ENCODE measurements at regions not wholly inside any gene's neighbourhood (a gene's known extent, or its start where the extent isn't known, plus 50 kb on each side); places are given as distances from the start of the nearest gene placed in this dataset.

DNA sequence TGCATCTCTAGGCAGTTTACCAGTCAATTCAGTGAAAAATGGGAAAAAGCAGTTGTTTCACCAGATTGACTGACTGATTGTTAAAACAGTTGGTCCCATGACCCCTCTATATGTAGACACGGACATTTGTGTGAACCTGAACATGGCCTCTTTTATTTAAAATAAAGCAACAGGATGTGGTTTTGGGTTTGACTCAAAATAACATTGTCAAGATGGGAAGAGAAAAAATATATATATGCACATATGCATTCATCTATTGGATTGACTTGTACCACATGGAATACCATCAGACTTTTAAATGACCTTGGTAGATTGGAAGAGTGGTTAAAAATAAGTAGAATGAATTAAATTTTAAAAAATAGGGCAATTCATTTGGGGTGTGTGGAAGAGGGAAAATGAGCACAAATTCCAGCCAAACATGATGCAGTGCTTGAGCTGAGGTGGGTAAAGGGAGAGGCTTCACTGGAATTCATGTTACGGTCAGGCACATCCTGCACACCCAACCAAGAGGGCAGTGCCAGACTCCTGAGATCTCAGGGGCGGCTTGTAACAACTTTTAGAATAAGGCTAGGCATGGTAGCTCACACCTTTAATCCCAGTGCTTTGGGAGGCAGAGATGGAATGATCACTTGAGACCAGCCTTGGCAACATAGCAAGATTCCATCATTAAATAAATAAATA lies 560.7 kb upstream of the TENM3 start:
- peak; percentile 35 for DNase-seq (ENCODE audit: low read depth)

DNA sequence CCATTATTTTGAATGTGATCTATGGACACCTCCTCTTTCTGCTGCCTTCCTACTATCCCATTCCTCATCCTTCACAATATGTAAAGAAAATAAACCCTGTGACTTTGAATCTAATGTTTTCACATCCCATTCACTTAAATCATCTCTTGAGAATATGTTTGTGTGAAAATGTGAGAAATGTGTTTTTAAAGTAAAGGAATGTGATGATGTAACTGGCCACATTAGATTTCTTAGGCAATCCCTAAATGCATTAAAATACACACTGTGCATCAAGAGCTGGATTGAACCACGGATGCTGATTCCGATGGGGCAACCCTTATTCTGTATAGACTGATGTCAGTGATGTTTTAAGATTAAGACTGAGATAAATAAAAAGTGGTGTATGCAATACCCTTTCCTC lies 558.9 kb upstream of the TENM3 start:
- DNase-seq (ENCODE audit: low read depth): peak; percentile 42

DNA sequence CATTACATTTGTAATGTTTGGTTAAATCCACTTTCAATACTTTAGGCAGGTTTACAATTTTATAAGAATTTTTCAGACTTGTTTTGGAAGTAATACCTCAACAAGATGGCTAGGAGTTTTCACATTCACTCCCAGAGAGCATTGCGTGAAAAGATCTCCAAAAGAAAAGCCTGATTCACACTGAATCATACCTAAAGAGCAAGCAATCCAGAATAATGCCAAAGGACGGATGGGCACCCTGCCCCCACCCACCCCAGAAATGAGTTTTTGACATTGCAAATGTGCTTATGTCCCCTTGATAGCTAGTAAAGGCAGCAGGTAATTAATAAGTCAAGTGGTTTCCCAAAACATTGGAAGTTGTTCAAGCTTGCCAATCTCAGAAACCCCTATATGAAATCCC lies 557.7 kb upstream of the TENM3 start:
- peak; percentile 73 for DNase-seq (ENCODE audit: low read depth)

DNA sequence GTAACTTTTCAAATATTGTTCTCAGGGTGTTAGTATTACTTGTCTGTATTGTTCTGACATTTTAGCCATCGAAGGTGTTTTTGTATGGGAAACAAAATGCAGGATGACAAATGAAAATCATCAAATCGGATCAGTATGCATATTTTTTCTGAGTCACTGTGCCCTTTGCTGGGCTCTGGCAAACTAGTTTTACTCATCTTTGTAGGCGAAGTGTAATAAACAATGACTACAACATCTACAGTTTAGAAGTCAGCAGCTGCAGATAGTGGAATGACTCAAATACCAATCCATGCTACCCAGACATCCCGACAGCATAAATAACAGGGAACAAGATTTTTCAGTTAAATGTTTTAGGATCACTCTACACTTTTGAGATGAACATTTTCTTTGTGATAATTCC lies 557.3 kb upstream of the TENM3 start:
- DNase-seq (ENCODE audit: low read depth): peak; percentile 85

DNA sequence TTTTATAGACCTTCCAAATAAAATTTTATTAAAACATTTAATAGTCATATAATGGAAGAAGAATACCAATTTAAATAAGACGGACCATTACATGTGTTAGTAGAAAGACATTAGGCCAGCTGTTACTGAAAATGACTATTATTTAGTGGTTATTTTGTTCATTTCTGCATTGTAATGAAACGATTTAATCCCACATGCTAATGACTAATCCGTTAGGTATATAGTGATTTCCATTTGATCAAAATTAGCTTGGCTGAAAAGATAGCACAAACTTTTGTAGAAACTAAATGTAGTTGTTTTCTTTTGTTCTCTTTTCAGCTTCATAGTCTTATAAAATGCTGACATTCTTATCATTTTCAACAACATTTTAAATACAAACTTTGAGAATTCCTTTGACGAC lies 556.1 kb upstream of the TENM3 start:
- DNase-seq (ENCODE audit: low read depth): no peak

DNA sequence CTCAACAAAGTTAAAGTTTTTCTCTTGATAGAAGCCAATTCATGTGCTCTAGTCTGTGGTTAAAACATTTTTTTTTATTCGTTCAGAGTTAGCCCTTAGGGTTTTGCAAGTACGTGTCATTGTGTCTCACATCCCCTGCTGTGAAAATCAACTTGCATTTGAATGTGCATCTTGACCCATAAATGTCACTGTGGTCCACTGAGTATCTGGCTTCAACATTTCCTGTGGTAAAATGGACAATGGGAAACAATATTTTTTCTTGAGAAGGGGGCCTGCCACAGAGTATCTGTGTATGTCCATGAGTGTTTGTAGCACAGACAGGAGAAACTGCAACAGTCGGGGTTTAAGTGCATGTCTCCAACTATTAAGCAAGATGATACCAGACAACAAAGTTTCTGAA lies 554.8 kb upstream of the TENM3 start:
- DNase-seq (ENCODE audit: low read depth): peak; percentile 76

DNA sequence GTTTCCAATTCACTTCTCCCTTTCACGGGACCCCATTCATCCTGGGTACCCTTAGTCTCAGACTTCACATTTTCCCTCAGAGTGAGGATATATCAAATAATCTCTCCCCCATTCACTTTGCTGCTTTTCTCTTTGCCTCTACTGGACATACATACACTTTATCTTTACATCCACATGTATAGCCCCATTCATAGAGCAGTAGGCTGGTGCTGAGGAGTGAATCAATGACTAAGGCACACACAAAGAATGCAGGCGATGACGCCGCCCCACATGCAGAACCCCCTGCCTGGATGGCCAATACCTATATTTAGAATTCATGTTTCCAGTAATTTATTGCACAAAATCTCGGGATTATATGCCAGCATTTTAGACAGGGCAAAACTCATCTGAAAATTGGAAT lies 554.3 kb upstream of the TENM3 start:
- DNase-seq (ENCODE audit: low read depth): peak; percentile 42

DNA sequence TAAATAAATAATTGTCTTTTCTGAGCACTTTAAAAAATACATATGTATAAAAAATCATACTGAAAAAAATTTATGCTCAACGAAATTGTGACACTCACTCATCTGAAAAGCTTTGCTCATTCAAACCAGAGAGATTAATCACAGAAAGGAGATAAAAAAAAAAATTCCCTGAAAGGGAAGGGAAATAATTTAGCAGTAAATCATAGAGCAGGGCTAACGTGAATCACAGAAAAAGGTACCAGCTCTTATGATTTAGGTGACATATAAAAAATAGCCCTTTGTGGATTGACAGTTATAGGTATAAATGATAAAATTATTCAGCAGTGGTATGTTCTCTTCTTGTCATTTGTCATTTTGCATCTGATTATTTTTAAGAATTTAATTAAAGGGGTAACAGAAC lies 552.7 kb upstream of the TENM3 start:
- DNase-seq (ENCODE audit: low read depth): peak; percentile 37

DNA sequence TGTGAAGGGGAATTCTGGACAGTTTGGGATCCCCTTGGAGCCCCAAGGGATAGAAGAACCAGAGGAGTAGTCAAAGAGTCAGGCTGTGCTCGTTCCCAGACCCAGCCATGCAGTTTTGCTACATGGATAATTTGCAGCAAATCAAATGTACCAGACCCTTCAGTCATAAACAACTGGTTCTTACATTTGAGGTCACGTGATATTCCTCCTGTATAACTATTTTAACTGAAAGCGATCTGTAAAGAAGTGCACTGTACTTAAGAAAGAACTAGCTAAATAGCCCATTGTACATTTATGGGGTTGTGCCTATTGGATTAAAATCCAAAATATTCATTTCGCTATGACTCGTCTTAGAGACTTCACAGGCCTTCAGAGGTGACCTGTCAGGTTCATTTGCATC lies 550.2 kb upstream of the TENM3 start:
- DNase-seq (ENCODE audit: low read depth): no peak

DNA sequence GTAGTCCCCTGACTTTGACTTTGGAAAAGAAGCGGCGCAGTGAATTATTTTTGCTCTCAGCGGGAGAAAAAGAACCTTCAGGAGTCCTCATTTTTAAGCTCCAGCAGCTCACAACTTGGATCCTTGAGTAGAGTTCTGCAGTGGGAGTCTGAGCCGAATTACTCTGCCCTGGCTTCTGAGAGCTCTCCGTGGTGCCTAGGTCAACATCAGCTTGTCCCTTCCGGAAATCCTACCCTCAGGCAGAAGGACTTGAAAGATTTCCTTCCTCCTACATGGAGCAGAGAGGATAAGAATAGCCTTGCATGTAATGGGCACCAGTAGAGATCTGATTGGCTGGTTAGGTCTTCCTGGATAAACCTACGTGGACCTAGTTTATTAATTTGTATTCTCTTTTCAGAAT lies 549.7 kb upstream of the TENM3 start:
- DNase-seq (ENCODE audit: low read depth): no peak

DNA sequence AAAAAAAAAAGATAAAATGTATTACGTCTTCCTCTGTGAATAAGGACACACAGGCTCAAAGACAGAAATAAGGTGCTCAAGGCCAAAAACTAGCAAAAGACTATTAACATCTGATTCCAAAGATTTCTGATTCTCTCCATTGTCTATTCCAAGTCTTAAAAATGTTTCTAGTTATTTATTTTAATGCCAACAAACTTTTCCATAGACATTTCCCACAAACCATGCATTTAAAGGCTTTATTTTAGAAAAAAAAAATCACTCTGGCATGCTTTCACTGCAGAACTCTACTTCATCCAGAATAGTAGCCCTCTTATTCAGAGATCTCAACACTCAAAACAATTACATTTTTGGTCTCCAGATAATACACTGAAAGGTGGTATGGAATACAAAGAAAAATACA lies 545.0 kb upstream of the TENM3 start:
- no peak for DNase-seq (ENCODE audit: low read depth)

DNA sequence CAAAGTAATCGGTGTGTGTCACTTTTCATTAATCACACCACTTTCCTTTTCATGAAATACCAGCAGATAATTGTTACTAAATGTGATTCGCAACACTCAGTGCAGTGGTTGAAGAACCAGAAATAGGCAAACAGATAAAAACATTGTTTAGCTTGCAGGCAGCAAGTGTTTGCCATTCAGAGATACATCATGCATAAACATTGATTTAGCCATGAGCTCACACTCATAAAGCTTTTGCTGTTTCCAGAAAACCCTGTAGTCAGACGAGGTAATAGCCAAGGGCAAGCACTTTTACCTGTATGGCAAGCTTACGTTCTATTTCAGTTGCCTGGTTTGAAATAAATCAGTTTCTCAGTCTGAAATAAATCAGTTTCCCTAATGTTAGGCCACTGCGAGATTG lies 542.0 kb upstream of the TENM3 start:
- no peak for DNase-seq (ENCODE audit: low read depth)

DNA sequence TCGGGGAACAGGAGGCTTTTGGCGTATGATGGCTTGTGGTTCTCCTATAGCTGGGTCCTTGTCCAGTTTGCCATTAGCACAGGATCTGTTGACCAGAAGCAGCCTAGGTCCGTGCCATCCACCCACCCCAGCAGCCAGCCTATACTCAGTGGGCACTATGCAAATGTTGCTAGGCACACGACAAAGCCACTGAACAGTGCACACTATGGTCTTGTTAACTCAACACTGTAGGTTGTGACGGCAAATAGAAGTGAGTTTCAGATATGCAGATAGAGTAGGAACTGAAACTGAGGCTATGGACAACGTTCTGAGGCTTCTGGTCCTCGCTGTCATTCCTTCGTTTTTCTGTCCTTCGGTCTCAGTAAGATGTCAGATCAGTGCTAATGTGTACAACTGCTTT lies 541.3 kb upstream of the TENM3 start:
- no peak for DNase-seq (ENCODE audit: low read depth)

DNA sequence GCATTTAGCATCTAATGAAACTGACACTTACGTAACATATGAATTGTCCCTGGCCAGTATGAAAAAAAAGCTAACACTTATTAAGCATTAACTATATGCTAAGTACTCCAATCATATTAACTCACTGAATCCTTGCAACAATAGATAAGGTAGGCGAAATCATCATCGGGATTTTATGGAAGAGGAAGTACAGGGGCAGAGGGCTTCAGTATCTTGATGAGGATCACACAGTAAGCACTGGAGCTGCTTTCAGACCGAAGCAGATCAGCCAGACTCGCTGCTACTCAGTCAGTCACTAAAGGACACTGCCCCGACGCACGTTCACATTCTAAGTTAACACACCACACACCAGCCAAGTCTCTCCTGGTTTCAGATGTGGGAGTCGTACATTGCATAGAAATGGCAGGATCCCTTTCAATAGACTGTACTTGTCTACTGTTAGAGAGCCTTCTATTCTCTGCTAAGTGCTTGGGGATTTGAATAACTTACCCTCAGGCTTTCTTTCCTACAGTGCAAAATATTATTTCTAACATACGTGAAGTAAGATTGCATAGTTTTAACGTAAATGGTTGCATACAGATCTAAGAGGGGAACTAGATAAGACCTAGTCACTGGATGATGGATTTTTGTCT lies 540.2 kb upstream of the TENM3 start:
- no peak for DNase-seq (ENCODE audit: low read depth)

DNA sequence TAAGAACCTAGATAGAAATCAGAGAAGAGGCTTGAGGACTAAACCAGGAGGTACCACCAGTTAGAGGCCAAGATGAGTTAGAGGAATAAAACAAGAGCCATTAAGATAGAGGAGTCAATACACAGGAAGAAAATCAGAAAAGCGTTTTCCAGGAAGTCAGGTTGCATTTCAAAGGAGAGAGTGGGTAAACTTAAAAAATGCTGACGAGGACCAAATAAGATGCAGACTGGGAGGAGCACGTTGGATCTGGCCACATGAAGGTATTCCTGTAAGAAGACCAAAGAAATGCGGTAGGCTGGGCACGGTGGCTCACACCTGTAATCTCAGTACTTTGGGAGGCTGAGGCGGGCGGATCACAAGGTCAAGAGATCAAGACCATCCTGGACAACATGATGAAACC lies 533.1 kb upstream of the TENM3 start:
- no peak for DNase-seq (ENCODE audit: low read depth)

DNA sequence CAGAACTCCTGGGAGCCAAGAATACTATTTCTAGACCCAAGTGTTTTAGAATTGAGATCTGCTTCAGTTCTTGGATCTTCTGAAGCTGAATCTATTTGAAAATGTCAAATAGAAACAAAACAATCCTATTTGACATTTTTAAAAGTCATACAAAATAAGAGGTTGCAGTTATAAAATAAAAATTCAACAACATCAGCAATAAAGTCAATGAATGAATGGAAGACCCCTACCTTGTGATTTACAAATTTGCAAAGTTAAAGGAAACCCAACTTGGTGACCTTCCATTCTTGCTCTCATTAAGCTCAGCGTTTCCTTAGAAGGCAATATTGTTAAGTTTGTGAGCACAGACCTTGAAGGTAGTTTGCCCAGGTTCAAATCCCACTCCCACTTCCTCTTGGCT lies 531.8 kb upstream of the TENM3 start:
- DNase-seq (ENCODE audit: low read depth): no peak

DNA sequence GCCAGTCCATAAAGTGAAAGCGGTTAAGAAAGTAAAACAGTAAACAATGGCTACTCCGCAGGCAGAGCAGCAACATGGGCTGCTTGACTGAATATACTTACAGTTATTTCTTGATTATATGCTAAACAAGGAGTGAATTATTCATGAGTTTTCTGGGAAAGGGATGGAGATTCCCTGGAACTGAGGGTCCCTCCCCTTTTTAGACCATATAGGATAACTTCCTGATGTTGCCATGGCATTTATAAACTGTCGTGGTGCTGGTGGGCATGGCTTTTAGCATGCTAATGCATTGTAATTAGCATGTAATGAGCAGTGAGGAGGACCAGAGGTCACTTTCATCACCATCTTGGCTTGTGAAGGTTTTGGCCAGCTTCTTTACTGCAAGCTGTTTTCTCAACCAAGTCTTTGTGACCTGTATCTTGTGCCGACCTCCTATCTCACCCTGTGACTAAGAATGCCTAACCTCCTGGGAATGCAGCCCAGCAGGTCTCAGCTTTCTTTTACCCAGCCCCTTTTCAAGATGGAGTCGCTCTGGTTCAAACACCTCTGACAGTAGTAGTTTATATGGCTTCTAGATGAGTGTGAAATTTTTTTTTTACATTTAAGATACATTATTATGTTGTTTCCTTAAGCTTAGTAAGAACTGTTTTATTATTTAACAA lies 514.8 kb upstream of the TENM3 start:
- DNase-seq (ENCODE audit: low read depth): peak; percentile 8

DNA sequence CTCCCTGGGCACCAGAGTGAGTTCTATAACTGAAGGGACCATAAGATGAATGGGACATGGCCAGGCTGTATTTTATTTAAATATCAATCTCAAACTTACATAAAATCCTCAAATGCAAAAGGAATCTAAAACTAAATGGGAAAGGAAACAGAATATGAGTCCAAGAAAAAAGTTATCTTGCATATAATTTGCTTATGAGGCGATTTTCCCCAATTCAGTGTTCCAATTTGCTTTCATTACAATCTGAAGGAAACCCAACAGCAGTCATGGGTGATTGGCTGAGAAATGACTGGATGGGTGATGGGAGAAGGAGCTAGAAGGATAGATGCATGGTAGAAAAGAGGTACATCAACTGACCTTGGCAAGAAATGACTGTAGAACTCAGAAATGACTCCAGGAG lies 511.3 kb upstream of the TENM3 start:
- DNase-seq (ENCODE audit: low read depth): no peak

DNA sequence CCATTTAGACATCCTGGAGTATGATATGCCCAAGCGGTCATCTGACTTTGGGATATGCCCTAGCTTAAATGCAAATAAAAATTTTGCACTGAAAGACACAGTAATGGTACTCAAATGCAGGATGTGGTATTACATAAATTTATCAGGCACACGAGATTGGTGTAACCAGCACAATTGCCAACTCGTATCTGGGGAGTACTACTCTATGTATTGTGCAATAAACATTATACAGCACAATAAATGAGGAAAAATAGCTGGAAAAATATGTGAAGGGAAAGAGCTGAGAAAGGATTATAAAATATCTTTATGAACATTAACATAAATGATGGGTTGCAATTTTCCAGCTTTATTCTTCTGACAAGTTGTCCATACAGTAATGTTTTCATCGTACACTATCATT lies 505.5 kb upstream of the TENM3 start:
- DNase-seq (ENCODE audit: low read depth): no peak

DNA sequence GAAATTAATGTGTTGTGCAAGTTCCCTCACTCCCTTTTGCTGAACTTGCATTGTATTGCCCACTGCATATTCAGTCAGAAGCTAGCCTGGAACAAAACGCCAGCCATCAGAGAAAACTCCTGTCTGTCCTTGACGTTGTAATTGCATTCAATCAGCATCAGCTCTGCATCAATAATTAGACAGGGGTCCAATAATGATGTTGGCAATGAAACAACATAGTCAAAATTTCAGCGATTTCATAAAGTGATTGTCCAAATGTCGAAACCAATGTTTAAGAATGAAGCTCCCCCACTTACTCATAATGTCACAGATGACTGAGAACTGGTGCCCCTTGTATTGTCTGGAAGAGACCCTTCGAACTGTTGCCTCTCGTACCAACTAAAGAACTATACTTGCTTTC lies 504.2 kb upstream of the TENM3 start:
- no peak for DNase-seq (ENCODE audit: low read depth)

DNA sequence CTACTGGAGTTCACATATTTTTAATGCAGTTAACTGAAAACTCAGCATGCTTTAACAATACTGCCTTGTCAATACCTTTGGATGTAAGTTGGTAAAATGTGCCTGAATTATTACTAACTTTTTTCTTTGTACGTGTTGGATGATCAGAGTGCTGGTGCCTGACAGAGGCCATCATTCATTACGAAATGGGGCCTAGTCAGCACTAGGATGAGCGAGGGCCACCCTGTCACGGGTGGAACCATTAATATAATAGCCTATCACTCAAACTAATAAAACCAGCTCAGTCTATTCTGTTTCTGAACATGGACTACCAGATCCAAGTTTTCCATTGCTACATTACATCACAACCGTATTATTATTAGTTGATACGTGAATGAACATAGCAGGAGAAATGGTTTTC lies 501.7 kb upstream of the TENM3 start:
- no peak for DNase-seq (ENCODE audit: low read depth)

DNA sequence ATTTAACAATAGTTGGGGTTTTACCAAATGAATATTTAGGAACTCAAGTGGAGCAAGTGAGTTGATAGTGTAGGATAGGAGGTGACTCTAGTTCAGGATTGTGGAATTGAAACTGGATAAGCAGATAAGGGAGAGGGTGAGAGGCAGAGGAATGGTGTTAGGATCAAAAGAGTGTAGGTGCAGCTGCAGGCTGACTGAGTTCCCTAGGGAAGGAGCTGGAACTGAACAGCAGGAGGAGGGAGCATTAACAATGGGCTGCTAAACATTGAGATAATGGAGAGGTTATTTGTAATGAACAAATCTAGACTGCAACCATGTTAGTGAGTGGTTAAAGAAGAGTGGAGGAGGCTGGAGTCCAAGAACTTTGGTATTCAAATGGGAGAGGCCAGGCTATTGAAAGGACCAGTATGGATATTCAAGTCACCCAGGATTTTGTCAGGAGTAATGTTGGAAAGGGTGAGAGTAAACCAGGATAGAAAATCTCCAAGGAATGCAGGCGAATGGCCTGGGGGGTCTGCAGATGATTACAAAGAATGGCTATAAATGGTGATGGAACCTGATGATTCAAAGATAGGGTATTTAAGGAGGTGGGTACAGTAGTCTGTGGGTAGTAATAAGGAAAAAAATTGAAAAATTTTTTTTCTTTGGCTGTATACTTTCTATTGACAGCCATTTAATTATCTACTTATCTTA lies 497.1 kb upstream of the TENM3 start:
- peak; percentile 29 for DNase-seq (ENCODE audit: low read depth)

DNA sequence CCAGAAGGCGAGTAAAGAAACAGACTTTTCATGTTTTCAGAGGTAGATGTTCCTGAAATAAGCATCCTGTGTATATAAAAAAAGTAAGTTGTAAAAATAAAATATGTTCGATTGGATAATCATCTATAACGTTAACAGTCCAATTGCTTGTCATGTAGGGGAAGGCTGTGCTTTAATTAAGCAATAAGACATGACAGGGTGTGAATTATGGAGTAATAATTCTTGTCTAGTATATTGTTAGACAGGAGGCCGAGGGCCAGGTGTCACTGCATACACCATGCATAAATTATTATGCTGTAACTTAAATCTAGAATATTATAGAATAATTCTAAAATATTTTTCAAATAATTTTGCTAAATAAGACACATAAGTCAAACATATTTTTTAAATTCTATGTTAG lies 494.6 kb upstream of the TENM3 start:
- no peak for DNase-seq (ENCODE audit: low read depth)

Data from ELR (cell line).